HG03432 (cell line): ENCODE measurements at regions not wholly inside any gene's neighbourhood (a gene's known extent, or its start where the extent isn't known, plus 50 kb on each side); places are given as distances from the start of the nearest gene placed in this dataset.

Experiments
- ATAC-seq: cut with Tn5 transposase; IDR thresholded peaks from one replicate; pipeline ENCODE4 v1.9.1; 2021; ENCODE audit warnings: mild to moderate bottlenecking, moderate library complexity; ENCODE audit not compliant: unreplicated experiment

DNA sequence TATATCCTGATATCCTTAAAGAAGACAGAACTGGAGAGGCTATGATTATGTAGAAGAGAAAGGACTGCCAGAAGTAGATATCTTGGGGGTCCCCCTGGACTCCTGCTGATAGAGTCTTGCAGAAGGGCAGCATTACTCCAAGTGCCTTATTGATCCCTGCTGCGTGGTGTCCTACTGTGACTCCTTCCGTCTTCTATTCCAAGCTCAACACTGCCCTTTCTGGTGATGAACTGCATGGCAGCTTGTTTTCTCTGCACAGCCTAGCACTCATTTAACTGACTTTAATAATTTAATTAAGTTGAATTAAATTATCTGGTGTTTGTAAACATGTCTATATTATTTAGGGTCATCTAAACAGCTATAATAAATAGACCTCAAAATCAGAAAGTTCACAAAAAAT, 194.1 kb upstream of the DSEL start:
- ATAC-seq, result peak; percentile 75

DNA sequence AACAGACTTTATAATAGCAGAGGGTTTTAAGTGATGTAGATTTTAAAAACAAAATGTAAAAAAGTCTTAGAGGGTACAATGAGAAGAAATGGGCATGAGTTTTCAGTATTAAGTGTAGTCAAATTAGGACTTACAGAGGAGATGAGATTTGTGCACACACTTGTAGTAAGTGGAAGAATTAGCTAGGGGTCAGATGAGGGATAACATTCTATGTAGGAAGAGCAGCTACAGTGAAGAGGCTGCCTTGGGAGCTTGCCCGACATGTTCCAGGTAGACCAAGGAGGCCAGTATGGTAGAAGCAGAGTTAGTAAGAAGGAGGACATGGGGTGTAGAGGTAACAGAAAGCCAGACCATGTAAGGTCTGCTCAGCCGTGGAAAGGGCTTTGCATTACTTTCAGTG, 189.2 kb upstream of the DSEL start:
- ATAC-seq, result no peak

DNA sequence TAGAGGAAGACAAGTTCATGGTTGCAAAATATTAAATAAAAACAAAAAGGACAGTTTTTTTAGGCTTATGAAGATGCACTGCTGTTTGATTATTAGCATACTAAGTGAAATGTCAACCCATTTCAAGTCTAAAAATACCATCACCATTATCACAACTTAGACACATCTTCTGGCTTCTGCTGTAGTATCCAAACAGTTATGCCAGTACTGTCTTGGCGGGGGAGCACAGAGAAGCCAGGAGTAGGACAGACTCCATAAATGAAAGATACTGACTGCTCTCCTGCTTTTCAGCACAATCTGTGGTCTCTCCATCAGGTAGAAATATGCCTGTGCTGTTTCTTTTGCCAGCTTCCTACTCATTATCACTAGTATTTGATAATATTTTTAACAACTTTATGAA, 179.2 kb upstream of the DSEL start:
- ATAC-seq, result no peak

DNA sequence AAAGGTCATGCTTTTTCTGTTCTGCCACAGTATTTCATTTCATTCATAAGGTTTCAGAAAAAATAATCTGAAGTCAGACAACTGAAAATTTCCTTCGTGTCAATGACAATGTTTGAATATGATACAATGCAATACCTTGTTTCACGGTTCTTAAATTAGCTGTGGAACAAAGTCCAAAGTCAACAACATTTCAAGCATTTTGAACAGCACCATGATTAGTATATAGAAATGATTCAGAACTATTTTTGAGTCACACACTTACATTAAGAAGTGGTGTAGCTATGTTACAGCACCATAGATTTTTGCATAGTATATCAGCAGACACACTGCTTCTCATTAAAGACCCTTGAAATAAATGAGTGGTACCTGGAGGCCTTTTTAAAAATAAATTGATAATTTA, 178.3 kb upstream of the DSEL start:
- no peak for ATAC-seq

DNA sequence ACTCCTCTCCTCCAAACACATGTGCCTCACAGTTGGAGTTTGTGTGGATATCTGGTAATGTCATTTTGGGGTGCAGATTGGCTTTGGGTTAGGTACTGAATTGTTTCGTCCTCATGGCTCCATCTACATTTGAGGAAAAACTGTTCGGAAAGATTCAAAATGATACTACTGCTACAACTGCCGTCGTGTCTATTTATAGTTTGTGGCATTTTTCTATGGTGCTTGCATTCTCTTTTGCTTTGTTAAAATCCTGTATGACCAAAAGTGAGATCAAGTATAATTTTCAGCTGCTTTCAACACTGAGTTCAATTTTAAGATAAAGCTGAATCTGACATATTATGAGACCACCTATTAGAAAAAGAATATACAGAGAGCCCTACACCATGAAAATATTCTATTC, 176.3 kb upstream of the DSEL start:
- no peak for ATAC-seq

DNA sequence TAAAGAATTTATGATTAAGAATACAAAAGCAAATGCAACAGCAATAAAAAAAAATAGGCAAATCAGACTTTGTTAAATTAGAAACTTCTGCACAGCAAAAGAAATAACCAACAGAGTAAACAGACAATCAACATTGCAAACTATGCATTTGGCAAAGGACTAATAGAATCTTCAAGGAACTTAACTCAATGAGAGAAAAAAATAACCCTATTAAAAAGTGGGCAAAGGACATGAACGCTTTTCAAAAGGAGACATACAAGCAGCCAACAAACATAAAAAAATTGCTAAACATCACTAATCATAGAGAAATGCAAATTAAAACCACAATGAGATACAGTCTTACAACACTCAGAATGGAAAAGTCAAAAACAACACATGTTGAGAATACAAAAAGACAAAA, 166.0 kb upstream of the DSEL start:
- ATAC-seq, result no peak

DNA sequence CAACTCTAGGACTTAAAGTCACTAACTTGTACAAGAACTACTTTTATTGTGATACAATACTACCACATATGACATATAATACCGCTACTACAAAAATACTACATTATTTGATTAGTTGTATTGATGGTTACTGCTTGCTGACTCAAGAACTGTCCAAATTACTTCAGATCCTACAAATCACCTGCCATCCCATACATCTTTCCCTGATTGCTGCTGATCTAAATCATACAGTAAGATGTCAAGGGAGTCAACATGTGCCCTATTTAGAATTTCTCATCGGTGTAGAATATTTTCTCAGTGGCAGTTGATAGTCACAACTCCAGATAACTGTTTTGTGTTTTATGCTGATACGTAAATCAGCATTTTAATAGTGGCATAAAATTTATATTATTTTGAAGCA, 161.0 kb upstream of the DSEL start:
- no peak for ATAC-seq

DNA sequence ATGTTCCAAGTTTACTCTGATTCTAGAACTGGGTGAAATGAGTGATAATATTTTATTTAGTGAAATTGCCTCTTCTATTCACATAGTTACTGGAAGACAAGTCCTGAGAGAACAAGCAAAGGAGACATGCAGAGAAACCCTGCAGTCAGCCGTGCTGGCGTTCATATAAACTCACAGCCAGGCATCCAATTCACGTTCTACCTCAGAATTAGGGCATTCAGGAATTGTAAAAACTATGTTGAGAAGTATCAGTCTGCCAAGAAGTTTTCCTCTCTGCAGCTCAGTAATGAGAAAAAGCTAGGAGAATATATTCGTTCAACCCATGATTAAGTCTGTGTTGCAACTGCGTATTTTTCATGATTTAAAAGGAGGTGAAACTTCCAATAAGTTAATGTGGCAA, 156.2 kb upstream of the DSEL start:
- ATAC-seq, result no peak

DNA sequence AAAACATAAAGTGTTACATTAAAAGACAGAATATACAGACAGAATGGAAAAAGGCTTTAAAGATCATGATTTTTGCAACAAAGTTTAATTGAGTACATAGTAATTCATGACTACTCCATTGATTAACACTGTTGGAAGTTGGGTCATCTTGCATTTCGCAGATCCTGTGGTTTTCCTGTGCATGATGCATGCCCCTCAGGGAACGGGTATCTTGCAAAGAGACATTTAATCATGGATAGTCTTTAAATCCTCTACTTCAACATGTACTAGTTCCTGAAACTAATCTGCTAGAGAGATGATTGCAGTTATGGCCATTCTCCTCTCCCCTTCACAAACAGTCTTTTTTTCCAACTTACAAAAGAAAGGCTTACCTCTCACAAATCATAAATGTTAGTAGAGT, 155.6 kb upstream of the DSEL start:
- no peak for ATAC-seq

DNA sequence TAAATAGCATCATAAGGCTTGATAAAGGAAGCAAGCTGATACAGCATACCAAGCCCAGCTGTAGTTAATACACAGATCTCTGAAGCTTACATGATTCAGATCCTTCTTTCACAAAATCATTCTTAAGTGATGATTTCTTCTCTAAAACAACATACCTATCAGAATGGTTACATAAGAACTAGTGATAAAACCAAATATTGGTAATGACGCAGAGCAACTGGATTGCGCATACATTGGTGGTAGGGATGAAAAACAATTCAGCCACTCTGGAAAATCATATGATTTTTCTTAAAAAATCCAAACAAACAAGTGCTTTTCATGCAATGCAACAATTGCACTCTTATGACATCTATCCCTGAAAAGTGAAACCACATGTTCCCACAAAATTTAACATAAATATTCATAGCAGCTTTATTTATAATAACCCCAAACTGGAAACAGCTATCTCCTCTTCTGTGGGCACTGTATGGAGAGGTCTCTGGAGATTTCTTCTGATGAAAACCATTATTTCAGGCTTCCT, 153.6 kb upstream of the DSEL start:
- ATAC-seq, result no peak

DNA sequence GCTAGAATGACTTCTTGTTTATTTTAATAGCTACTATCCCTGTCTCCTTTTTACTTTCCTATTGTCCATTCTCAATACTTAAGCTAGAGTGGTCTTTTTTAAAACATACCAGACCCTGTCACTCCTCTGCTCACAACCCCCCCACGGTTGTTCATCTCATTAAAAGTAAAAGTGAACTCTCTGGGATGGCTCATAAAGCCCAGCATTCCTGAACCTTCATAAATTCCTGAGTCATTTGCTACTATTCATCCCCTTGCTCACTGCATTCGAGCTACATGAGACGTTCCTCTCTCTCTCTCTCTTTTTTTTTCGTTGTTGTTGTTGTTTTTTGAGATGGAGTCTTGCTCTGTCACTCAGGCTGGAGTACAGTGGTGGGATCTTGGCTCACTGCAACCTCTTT, 148.7 kb upstream of the DSEL start:
- no peak for ATAC-seq

DNA sequence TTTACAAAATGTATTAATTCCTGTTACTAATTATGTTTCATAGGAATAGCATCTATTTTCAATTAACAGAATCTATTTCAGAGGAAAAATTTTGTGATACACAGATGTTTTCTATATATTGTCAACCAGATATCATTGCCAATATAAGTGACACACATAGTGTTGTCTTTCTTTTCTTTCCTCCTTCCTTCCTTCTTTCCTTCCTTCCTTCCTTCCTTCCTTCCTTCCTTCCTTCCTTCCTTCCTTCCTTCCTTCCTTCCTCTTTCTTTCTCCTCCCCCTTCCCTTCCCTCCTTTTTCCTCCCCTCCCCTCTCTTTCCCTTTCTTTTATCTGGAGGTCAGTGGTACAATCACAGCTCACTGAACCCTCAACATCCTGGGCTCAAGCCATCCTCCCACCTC, 146.5 kb upstream of the DSEL start:
- ATAC-seq, result no peak

DNA sequence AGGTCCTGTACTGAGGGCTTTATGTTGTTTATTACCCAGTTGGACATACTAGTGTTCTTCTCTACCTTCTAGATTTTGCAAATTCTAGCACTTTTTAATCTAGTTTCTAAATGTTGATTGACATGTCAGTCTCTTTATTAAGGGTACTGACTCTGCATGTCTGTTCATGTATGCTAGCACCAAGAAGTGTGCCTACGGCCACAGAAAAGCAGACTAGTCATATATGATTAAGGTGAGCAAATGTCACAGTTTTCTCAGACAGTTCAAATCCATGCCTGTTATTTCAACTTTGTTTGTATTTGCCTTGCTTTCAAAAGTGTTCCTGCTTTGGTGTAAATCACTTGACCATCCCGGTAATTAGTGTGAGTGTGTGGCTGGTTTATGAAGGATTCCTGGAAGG, 145.0 kb upstream of the DSEL start:
- no peak for ATAC-seq

DNA sequence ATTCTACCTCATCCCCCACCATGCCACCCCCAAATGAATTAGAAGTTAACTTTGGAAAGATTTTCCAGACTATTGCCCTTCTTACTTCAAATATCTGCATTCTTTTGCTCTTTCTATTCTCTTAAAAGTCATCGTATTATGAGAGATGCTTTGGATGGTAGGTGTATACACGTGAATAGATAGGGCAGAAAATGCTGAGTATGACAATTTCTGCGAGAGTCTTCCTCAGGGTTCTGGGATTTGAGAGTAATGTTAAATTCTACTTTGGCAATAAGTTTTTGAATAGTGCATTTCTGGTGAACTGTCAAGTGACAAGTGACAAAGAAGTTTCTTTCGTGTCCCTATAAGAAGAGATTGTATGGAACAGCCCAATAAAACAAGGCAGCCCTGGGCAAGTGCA, 137.6 kb upstream of the DSEL start:
- ATAC-seq, result no peak

DNA sequence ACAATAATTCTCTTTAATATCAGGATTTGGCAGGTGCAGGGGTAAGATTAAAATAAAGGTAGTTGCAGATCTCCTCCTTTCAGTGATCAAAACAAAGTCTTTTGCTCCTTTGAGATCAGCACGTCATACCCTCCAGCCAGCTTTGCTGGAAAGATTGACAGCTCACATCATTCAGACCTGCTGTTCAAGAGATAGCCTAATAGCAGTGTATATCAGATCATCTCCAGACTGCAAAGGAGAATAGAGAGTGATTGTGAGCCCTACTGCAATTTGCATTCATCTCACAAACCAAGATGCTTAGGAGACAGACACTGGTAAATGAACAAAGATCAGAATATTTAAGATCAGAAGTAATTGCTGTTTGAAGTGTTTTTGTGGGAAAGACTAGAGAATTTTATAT, 135.8 kb upstream of the DSEL start:
- ATAC-seq, result no peak

DNA sequence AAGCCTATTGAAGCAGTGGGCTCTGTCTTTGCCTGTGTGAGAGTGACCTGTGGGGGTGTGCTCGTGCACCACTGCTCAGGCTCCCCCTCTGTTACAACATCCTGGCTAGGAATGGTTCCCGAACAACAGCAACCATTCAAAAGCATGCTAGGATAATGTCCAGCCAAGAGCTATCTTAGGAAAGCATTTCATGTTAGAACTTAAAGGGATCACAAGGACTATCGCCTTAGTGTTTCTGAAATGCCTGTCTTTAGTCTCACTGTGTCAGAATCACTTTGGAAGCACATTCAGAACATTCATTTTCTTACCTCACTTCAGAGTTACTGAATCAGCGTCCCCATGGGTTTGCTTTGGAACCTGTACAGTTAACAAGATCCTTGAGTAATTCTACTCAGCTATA, 134.9 kb upstream of the DSEL start:
- no peak for ATAC-seq

DNA sequence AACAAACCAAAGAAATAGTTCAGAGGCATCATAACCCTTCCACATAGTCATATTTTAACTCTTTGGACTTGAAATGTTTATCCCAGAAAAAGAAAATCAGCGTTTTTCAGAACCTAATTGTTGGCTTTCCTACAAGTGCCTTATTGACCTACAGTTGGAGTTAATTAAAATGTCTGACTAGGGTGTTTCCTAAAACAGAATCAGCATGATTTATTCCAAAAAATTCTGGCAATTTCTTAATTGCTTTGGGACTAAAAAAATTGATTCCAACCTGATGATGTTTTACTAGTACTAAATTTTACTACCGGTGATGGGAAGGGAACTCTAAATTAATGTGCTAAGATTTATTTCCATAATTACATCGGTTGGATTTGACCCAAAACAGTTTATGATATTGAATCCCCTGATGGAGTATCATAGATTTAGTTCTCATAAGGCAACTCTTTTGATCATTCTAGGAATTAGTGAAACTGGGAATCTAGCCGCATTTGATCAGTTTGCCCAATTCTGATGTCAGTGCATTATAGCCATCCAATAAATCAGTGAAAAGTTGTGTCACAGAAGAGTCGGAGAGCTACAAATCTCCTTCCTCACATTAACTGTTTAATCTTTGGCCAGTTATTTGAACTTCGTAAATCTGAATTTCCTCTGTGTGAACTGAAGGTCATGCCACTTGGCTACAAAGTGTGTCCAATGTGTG, 134.3 kb upstream of the DSEL start:
- no peak for ATAC-seq

DNA sequence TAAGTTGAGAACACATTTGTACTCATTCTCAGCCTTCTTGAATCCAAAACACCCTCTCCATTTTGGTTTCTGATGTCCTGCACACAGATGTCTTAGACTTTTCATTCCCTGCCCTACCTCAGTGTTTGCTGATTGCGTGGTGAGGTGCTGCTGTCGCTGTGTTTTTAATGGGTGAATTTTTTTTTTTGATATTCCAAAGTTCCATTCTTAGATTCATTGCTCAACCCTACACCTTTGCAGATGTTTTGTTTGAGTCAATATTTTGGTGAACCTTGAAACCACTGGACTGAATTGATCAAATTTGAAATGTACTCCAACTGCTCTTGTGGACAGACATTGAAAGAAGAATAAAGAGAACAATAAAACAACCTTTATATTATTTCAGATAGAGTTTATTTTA, 130.4 kb upstream of the DSEL start:
- ATAC-seq, result no peak

DNA sequence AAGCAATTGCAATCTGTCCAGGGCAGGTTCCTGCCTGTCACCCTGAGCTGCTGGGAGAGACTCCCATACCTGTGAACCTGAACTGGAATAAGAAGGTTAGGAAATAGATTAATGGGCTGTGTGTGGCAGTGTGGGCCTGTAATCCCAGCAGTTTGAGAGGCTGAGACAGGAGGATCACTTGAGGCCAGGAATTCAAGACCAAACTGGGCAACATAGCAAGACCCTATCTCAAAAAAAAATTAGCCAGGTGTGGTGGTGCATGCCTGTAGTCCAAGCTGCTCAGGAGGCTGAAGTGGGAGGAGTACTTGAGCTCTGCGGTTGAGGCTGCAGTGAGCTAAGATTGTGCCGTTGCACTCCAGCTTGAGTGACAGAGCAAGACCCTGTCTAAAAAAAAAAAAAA, 127.7 kb upstream of the DSEL start:
- ATAC-seq, result no peak

DNA sequence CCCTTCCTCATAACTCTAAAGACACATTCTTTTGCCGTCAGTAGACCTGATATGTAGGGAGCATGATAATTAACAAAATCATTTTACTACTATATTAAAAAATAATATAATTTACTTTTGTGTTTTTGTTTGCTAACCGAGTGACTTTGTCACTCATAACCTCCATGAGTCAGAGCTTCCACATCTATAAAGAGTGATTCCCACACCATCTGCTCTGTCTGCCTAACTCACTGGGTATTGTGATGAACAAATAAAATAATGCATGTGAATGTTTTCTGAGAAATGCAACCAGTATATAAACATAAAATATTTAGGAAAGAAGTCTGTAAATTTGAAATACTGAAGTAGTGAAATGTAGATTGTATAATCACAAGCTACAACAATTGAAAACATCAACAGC, 123.4 kb upstream of the DSEL start:
- ATAC-seq, result no peak

DNA sequence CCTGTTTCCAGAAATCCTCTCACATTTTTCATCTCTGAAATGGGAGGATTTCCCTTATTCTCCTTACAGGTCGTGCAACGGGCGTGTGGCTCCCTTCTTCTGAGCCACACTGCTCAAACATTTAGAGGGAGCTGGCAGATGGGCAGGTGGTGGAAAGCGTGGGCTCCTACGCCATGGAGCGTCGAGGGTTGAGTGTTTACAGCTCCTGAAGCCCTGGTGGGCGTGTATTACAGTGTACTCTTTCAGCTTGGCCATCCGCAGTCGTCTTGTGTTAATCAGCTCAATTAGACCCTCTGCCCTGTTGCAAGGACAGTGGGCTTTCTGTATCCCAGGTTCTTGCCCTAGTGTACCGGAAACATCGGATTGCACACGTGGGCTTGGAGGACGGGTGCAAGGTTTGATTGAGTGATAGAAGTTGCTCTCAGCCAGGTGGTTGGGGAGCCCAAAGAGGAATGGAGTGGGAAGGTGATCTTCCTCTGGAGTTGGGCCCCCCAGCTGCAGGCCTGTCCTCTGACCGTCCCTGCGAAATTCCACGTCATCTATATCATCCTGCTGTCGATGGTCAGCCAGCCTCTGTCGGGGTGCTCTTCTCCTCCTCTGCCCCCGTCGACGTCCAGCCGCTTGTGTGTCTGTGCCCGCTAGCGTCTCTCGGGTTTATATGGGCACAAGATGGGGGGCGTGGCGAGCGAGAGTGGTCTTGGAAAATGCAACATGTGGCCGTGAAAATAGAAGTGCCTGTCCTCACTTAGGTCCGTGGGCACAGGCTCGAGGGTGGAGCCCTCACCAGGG, 120.3 kb upstream of the DSEL start:
- no peak for ATAC-seq

DNA sequence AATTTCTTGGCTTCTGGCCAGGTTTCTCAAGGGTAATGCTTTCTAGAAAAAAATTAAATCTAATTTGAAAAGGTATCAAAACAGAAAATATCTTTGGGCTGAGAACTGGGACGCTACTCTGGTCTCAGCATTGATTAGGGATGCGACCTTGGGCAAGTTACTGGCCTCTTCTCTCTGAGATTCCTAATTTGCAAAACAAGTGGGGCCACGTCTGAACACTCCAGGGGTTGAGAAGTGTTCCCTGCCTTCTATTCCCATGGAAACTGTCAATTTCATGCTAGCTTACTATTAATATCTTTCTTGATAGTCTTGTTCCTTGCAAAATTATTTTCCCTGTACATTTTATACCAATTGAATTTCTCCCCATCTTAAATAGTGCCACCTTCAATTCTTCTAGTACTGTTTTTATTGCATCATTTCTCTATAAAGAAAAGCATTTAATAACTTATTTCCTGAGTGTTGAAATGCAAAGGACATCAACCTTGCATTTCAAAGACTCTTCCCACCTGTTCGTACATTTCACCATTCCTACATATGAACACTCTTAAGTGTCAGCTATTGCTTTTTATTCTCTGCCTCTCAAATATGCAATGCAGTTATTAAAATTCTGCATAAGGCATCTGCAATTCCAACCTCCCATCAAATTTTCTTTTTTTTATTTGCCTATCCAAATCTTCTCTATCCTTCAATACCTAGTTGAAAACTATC, 118.3 kb upstream of the DSEL start:
- no peak for ATAC-seq
